ENCODE measurements at regions not wholly inside any gene's neighbourhood (a gene's known extent, or its start where the extent isn't known, plus 50 kb on each side); places are given as distances from the start of the nearest gene placed in this dataset.
A peak's percentile ranks its signal among the peaks of the same experiment; 100 is the strongest.

DNA sequence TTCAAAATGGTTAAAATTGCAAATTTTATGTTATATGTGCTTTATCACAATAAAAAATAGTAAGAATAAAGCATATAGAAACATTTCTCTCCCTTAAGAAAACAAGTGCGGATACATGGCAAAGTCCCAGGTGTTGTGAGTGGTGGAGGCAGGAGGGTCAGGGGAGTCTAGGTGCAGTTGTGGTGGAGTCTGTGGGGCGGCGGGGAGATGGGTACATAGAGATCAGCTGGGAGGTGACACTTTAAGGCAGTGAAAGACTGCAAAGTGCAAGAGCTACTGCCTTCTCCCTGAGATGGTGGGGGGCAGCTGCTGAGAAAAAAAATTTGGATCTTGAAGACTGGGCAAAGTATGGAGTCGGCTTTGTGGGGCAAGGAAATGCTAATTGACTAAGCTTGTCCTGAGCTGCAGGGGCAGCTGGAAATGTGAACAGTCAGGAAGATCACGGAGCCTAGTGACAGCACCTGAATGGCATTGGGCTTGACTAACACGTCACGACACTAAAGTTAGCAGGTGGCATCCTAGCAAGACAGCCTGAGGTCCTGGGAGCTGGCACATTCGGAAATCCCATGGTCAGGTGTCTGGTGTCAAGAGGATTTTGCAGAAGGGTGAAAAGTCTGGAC is 72.9 kb upstream of the IRS2 start:
- no peak for DNase-seq (ENCODE audit: low read depth in 2 of 2)

GRCh38 chr13:109858319-109858718 is 71.9 kb upstream of the IRS2 start:
- DNase-seq (ENCODE audit: low read depth in 2 of 2), result no peak

- no peak for DNase-seq (ENCODE audit: low read depth in 2 of 2)
These were observed 71.4 kb upstream of the IRS2 start for GRCh38 chr13:109857803-109858202.

DNA sequence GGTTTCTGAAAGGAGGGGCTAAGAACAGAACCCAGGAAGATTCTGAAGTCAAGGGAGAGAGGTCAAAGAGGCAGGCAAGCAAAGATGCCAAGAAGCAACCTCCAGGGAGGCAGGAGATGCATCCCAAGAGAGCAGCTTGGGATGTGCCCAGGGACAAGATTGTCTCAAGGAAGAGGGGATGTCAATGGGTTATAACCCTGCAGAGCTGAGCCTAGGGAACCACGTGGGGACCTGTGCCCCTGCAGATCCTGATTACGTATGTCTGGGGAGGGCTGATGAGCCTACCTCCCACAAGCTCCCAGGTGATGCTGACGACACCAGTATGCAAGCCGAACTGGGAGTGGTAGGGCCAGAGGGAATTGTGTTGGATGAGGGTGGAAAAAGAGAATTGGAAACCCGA is 70.9 kb upstream of the IRS2 start:
- DNase-seq (ENCODE audit: low read depth in 2 of 2), result no peak

GRCh38 chr13:109856350-109856749 is 70.0 kb upstream of the IRS2 start:
- no peak for DNase-seq (ENCODE audit: low read depth in 2 of 2)

DNA sequence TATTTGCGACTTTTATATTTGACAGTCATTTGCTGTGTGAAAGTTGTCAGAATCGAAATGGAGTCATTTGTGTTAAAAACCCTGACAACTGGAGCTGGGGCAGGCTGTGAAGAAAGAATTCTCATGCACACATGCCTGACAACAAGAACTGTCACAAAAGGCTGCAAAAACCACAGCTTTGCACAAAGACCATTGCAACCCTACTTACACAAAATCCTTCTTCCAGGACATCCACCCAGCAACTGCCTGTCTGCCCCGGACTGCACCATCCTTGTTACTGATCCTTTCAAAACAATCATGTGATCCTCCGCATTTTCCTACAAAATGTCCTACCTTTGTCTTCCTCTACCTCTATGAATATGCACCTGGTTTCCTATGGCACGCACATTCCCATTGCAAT is 66.8 kb upstream of the IRS2 start:
- no peak for DNase-seq (ENCODE audit: low read depth in 2 of 2)

GRCh38 chr13:109846185-109846584 is 59.8 kb upstream of the IRS2 start:
- DNase-seq (ENCODE audit: low read depth in 2 of 2), result no peak

DNA sequence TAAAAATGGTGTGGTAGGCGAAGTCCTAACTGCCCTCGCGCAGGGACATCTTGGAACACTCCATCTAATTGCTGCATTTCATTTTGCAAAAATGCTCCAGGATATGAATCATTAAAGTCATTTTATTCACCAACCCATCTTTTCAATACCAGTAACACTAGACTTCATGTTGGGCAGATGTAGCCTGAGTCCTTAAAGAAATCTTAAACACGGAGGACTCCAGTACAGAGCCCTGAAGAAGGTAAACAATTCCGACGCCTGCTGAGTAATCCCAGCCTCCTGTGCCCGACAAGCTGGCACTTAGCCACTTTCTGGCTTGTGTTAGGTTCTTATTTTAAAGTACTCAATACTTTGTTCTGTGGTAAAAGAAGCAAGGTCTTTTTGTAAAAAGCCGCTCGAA is 58.0 kb upstream of the IRS2 start:
- DNase-seq (ENCODE audit: low read depth in 2 of 2), result peak; percentile 10 to 13

GRCh38 chr13:109843695-109844094 is 57.3 kb upstream of the IRS2 start:
- no peak for DNase-seq (ENCODE audit: low read depth in 2 of 2)

DNA sequence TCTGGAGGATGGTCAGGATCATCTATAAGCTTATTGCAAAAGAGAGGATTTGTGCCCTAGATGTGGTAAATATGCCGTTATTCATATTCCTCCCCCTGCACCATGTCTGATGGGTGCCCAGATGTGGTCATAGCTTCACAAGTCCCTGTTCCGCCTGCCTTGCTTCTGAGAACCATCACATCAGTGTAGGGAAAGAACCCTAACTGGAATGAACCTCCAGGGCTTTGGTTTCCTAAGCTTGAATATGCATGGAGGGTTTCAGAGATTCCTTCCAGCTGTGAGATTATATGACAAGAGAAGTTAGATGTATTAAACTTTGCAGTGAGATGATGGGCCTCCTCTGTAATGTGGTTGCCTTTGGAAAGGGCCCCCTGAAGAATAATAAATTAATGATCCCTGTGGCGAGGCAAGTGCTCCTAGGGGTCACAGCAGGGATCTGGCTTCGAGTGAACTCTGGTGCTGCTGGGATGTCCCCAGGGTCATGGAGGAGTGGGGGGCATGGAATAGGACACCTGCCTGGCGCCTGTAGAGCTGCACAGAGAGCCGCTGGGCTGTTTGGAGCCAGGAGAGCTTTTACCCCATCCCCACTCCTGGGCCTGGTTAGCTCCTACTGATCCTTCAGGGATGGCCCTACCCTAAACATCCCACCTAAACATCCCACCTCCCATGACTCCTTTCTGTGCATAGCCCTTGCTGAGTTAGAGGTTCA is 56.0 kb upstream of the IRS2 start:
- DNase-seq (ENCODE audit: low read depth in 2 of 2), result no peak

- no peak for DNase-seq (ENCODE audit: low read depth in 2 of 2)
These were observed 54.5 kb upstream of the IRS2 start for GRCh38 chr13:109840893-109841287.

- DNase-seq (ENCODE audit: low read depth in 2 of 2), result peak in 1 of 2 experiments; percentile 53
These were observed 54.0 kb upstream of the IRS2 start for GRCh38 chr13:109840201-109840892.

DNA sequence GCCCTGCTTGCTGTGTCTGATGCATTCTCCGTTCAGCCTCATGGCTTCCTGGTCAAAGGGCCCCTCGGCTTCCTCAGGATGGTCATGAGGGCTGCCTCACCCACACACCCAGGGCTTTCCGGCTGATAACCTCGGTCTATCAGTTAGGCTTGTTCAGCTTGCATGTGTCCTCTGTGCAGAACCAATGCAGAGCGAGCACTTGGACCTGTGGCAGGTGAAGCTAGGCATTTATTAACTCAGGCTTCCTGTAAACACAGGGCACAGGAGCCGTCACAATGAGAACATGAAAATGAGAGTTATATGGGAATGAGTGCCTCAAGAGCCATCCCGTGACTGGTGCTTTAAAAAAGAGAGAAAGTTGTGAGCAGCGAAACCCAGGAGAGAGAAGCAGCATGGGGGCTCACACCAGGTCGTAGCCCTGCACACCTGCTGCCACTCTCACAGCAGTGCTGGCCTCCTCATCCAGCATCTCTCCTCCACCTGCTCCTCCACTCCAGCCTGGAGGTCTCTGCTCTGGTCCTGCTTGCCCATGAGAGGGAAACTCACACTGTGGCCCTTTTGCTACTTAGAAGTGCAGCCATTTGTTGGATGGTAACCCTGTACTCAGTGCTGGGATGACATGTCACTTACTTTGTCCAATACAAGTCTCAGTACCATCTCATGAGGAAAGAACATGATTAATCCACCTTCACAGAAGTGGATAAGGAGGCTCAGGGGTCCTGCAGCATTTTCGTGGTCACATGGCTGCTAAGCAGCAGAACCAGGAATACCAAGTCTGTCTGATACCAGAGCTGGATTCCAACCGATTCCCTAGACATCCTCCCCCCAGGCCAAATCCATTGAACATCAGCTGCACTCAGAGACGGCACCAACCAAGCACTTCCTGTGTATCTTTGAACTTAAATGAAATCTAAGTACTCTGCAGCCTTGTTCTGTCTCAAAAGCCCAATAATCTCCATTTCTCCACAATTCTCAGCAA is 50.5 kb upstream of the IRS2 start:
- no peak for DNase-seq (ENCODE audit: low read depth in 2 of 2)

Measured in fibroblast of skin of left quadriceps (primary cell).